ENCODE measurements at regions not wholly inside any gene's neighbourhood (a gene's known extent, or its start where the extent isn't known, plus 50 kb on each side); places are given as distances from the start of the nearest gene placed in this dataset.

GRCh38 chr18:67219821-67220220, 296.7 kb downstream of the DSEL start:
- DNase-seq: no peak

GRCh38 chr18:67218556-67218955, 298.0 kb downstream of the DSEL start:
- peak; percentile 4 for DNase-seq

GRCh38 chr18:67217551-67218166, 298.9 kb downstream of the DSEL start:
- peak; percentile 63 for DNase-seq

- DNase-seq: peak; percentile 14
Measured at GRCh38 chr18:67216846-67217245, 299.7 kb downstream of the DSEL start.

- DNase-seq: no peak
Measured at GRCh38 chr18:67215686-67216085, 300.8 kb downstream of the DSEL start.

GRCh38 chr18:67211646-67212045, 304.9 kb downstream of the DSEL start:
- peak; percentile 11 for DNase-seq

GRCh38 chr18:67200665-67201064, 315.9 kb downstream of the DSEL start:
- DNase-seq: no peak

GRCh38 chr18:67199993-67200617, 316.4 kb downstream of the DSEL start:
- DNase-seq: peak; percentile 65

- no peak for DNase-seq
Measured at GRCh38 chr18:67194886-67195285, 321.6 kb downstream of the DSEL start.

GRCh38 chr18:67192535-67192934, 324.0 kb downstream of the DSEL start:
- DNase-seq: no peak

- DNase-seq: no peak
Measured at GRCh38 chr18:67183398-67183797, 333.1 kb downstream of the DSEL start.

- DNase-seq: no peak
Measured at GRCh38 chr18:67179726-67180125, 336.8 kb downstream of the DSEL start.

- no peak for DNase-seq
Measured at GRCh38 chr18:67159662-67160061, 356.9 kb downstream of the DSEL start.

- no peak for DNase-seq
Measured at GRCh38 chr18:67154979-67155378, 361.5 kb downstream of the DSEL start.

- no peak for DNase-seq
Measured at GRCh38 chr18:67151366-67151765, 365.2 kb downstream of the DSEL start.

GRCh38 chr18:67145586-67146292, 370.8 kb downstream of the DSEL start:
- DNase-seq: no peak

GRCh38 chr18:67144329-67144728, 372.2 kb downstream of the DSEL start:
- DNase-seq: no peak

- DNase-seq: no peak
Measured at GRCh38 chr18:67143028-67143427, 373.5 kb downstream of the DSEL start.

- DNase-seq: no peak
Measured at GRCh38 chr18:67142604-67143003, 373.9 kb downstream of the DSEL start.

- DNase-seq: no peak
Measured at GRCh38 chr18:67140495-67140894, 376.0 kb downstream of the DSEL start.

GRCh38 chr18:67139899-67140298, 376.6 kb downstream of the DSEL start:
- no peak for DNase-seq

- no peak for DNase-seq
Measured at GRCh38 chr18:67135981-67136380, 380.5 kb downstream of the DSEL start.

GRCh38 chr18:67134911-67135310, 381.6 kb downstream of the DSEL start:
- no peak for DNase-seq

- DNase-seq: no peak
Measured at GRCh38 chr18:67133669-67134068, 382.9 kb downstream of the DSEL start.

All from fibroblast of skin of right quadriceps (primary cell).